Esophagus muscularis mucosa (tissue), 4 donors: ENCODE measurements at regions not wholly inside any gene's neighbourhood (a gene's known extent, or its start where the extent isn't known, plus 50 kb on each side); places are given as distances from the start of the nearest gene placed in this dataset.

Source experiments
- DNase-seq: peaks from one replicate; pipeline ENCODE4 v3.0.0-alpha.2; 2017; ENCODE audit errors: extremely low spot score
- H3K27ac ChIP-seq, 4 donors: fragments of 200-600 bp; sonication (generic); replicated peaks in 1 of 4; 1 replicate in 3 of 4; 2 replicates in 1 of 4; pipeline ENCODE4 v1.5.1; 2016 to 2019; ENCODE audit warnings: mild to moderate bottlenecking in 1 of 4
- H3K27me3 ChIP-seq, 4 donors: fragments of 200-600 bp; sonication (generic); one replicate each; pipeline versions ENCODE4 v1.5.1 to v1.6.0; 2016 to 2019
- H3K36me3 ChIP-seq, 4 donors: fragments of 200-600 bp; sonication (generic); one replicate each; pipeline ENCODE4 v1.5.1; 2016 to 2019
- H3K4me1 ChIP-seq, 4 donors: fragments of 200-600 bp; sonication (generic); one replicate each; pipeline ENCODE4 v1.5.1; 2016 to 2019
- H3K4me3 ChIP-seq, 4 donors: fragments of 200-600 bp; sonication (generic); 1 replicate in 2 of 4; 2 replicates in 2 of 4; pipeline ENCODE4 v1.5.1; 2016 to 2019; ENCODE audit warnings: mild to moderate bottlenecking in 4 of 4, moderate library complexity in 1 of 4
- H3K9me3 ChIP-seq, 4 donors: fragments of 200-600 bp; sonication (generic); 1 replicate in 3 of 4; 2 replicates in 1 of 4; pipeline ENCODE4 v1.5.1; 2016 to 2019
- EP300 ChIP-seq: sonication (generic); formaldehyde crosslinking; IDR thresholded peaks from one replicate; pipeline ENCODE4 v1.6.1; 2017; ENCODE audit warnings: antibody characterized with exemption
- POLR2A ChIP-seq: fragments of 450-650 bp; IDR thresholded peaks from one replicate; pipeline ENCODE4 v1.6.1; 2017; ENCODE audit warnings: antibody characterized with exemption, moderate library complexity, mild to moderate bottlenecking, low read depth
- POLR2AphosphoS5 ChIP-seq, 2 donors: sonication (generic); formaldehyde crosslinking; IDR thresholded peaks; one replicate each; pipeline ENCODE4 v1.6.1; 2017; ENCODE audit warnings: antibody characterized with exemption in 2 of 2
- WGBS: methylation state at CpG from one replicate; pipeline ENCODE4 v1.1.5; 2018; 5-methylcytosine and 5-hydroxymethylcytosine counted together
- intact Hi-C: fragments of 100-400 bp; cut with DNase I; formaldehyde crosslinking; loops from one replicate; pipeline ENCODE4 v1.15.1; 2023
- TF ChIP-seq, protein P1 (sequence below), 3 experiments: fragments of 200-600 bp in 2 of 3; fragments of 450-650 bp in 1 of 3; sonication (generic) in 2 of 3; IDR thresholded peaks; one replicate each; pipeline ENCODE4 v1.5.1; 2017 to 2019; ENCODE audit warnings: antibody characterized with exemption in 3 of 3, mild to moderate bottlenecking in 2 of 3, moderate library complexity in 1 of 3

DNA sequence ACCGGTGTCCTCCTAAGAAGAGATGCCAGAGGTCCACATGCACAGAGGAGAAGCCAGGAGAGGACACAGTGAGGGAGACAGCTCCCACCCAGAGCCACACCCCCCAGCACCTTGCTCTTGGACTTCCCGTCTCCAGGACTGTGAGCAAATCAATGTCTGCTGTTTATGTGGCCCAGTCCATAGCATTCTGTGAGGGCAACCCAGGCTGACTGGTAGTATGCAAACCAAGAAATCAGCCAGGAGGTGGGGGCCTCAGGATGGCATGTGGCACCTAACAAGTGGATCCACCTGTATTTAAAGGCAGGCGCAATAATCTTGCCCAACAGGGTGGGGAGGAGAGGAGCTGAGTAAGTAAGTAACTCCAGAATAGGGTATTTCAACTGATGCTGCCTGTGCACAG is 136.4 kb downstream of the BRD1 start:
- 93% methylated on average over 3 of the region's 3 CpGs for WGBS
- Histone ChIP-seq H3K27me3 (peaks cover 0 to 76% (median 5%) of the 10 kb centered on the region in 4 donors), H3K4me3 (no peak overlapping the region), H3K4me1 (no peaks in the 10 kb centered on the region), H3K36me3 (no peaks in the 10 kb centered on the region), H3K9me3 (peaks cover 0 to 7% (median 0%) of the 10 kb centered on the region in 4 donors), H3K27ac (no peak overlapping the region)
- TF ChIP-seq POLR2AphosphoS5 (IDR thresholded peaks at IDR 0.05) (no peak), POLR2A (no peak), EP300 (no peak)
- TF ChIP-seq, protein P1, sequence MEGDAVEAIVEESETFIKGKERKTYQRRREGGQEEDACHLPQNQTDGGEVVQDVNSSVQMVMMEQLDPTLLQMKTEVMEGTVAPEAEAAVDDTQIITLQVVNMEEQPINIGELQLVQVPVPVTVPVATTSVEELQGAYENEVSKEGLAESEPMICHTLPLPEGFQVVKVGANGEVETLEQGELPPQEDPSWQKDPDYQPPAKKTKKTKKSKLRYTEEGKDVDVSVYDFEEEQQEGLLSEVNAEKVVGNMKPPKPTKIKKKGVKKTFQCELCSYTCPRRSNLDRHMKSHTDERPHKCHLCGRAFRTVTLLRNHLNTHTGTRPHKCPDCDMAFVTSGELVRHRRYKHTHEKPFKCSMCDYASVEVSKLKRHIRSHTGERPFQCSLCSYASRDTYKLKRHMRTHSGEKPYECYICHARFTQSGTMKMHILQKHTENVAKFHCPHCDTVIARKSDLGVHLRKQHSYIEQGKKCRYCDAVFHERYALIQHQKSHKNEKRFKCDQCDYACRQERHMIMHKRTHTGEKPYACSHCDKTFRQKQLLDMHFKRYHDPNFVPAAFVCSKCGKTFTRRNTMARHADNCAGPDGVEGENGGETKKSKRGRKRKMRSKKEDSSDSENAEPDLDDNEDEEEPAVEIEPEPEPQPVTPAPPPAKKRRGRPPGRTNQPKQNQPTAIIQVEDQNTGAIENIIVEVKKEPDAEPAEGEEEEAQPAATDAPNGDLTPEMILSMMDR (IDR thresholded peaks at IDR 0.05), result no peak
- no peak for DNase-seq
- intact Hi-C loops, result no loop called here

DNA sequence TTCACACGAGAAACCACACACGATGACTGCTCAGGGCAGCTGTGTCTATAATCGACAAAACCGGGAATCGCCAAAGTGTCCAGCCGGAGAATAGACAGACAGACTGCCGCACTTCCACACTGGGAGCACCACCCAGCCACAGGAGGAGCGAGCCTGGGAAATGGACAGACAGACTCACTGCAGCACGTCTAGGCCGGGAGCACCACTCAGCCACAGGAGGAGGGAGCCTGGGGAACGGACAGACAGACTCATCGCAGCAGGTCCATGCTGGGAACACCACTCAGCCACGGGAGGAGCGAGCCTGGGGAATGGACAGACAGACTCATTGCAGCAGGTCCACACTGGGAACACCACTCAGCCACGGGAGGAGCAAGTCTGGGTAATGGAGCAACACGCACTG is 137.2 kb downstream of the BRD1 start:
- intact Hi-C loops, result no loop called here
- 73% methylated on average over 16 of the region's 16 CpGs for WGBS
- TF ChIP-seq POLR2A (no peak), EP300 (no peak)

DNA sequence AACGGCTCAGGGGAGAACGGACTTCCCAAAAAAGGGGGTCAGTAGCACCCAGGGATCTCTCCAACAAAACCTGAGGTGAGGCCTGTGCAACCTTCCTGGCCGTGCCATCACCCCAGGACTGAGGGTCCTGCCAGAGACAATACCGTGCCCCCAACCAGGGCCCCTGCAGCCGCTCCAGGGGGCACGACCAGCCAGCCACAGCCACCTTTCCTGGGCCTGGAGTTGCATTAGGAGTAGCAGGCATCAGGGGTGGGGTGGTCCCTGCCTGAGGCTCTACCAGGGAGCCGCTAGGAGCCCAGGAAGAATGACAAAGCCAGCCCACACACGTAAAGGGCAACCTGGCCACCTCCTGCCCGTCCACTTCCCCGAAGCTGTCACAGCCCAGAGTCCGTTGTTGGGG is 137.8 kb downstream of the BRD1 start:
- no peak for DNase-seq
- peaks cover 0 to 90% (median 5%) of the 10 kb centered on the region in 4 donors for H3K27me3 ChIP-seq
- H3K9me3 ChIP-seq, result peaks cover 0 to 7% (median 0%) of the 10 kb centered on the region in 4 donors
- no peaks in the 10 kb centered on the region for H3K36me3 ChIP-seq
- no peak overlapping the region for H3K4me3 ChIP-seq
- H3K4me1 ChIP-seq, result no peaks in the 10 kb centered on the region
- WGBS, result 81% methylated on average over 7 of the region's 11 CpGs
- intact Hi-C loops, result no loop called here
- H3K27ac ChIP-seq, result no peak overlapping the region
- TF ChIP-seq, protein P1 (IDR thresholded peaks at IDR 0.05), result no peak
- TF ChIP-seq EP300 (no peak), POLR2A (no peak), POLR2AphosphoS5 (IDR thresholded peaks at IDR 0.05) (no peak)

More for the DNA sequence above, 137.2 kb downstream of the BRD1 start:
- H3K9me3 ChIP-seq, result peaks cover 0 to 7% (median 0%) of the 10 kb centered on the region in 4 donors
- no peak overlapping the region for H3K27ac ChIP-seq
- no peak for DNase-seq
- peaks cover 0 to 84% (median 5%) of the 10 kb centered on the region in 4 donors for H3K27me3 ChIP-seq
- no peak overlapping the region for H3K4me3 ChIP-seq
- no peaks in the 10 kb centered on the region for H3K4me1 ChIP-seq
- no peaks in the 10 kb centered on the region for H3K36me3 ChIP-seq

DNA sequence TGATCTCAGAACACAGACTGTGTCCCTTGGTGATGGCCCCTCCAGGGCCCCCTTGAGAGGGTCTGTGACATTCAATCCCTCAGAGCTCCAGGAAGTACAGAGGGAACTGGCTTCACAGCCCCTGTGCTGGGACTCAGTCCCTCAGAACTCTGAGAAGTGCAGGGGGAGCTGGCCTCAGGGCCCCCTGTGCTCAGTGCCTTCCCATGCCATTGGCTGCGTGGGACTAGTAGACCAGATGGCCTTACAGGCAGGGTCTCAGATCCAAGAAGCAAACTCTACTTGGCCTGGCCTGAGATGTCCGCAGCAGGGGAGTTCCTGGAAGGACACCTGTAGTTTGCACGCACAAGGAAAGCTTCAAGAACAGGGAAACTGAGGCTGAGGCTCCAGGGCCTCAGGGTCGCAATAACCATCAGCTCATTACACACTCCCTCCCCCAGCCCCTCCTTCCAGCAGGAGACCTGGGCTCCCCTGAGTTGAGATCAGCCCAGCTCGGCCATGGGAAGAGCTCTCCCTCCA is 138.4 kb downstream of the BRD1 start:
- Histone ChIP-seq H3K4me3 (no peak overlapping the region), H3K27ac (no peak overlapping the region), H3K4me1 (no peaks in the 10 kb centered on the region), H3K9me3 (peaks cover 0 to 7% (median 0%) of the 10 kb centered on the region in 4 donors), H3K27me3 (peaks cover 0 to 85% (median 5%) of the 10 kb centered on the region in 4 donors), H3K36me3 (no peaks in the 10 kb centered on the region)
- DNase-seq, result no peak
- TF ChIP-seq, protein P1 (IDR thresholded peaks at IDR 0.05), result no peak
- no peak for TF ChIP-seq EP300
- TF ChIP-seq POLR2A, result no peak
- TF ChIP-seq POLR2AphosphoS5 (IDR thresholded peaks at IDR 0.05), result no peak
- intact Hi-C loops, result no loop called here
- no CpG with 5 or more reads among the region's 5 CpGs for WGBS

DNA sequence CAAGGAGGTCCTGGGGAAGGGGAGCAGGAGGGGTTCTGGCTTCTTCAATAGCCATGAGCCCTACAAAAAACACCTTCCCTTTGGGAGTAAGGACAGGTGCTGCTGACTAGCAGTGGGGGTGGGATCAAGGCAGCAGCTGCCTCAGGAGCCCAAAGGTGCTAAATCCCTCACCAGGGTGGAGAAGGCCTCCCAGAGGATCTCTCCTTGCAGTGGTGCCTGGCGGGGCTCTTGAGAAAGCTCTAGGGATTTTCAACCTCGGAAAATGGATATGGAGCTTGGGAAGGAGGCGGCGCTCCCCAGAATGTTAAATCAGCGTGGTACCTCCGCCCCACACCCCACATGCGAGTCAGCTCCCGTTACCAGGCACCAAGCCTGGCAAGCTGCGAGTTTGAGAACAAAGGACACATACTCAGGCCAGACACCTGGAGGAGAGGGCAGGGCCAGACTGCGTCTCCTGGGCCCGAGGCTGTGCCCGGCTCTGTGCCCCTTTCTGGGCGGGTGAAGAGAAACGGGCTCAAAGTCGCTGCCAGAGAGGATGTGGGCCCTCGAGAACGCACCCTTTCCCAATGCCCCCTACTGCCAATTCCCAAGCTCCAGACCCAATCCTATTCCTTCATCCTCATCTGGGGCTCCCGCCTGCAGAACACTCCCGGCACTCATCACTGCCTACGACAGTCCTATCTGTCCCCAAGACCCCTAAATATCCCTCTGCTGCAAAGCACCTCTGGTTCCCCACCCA is 139.0 kb downstream of the BRD1 start:
- no peak for DNase-seq
- intact Hi-C loops, result no loop called here
- Histone ChIP-seq H3K27me3 (peaks cover 0 to 79% (median 5%) of the 10 kb centered on the region in 4 donors), H3K36me3 (no peaks in the 10 kb centered on the region), H3K4me1 (no peaks in the 10 kb centered on the region), H3K4me3 (no peak overlapping the region), H3K9me3 (peaks cover 0 to 7% (median 0%) of the 10 kb centered on the region in 4 donors), H3K27ac (no peak overlapping the region)
- TF ChIP-seq EP300 (no peak), POLR2AphosphoS5 (IDR thresholded peaks at IDR 0.05) (no peak), POLR2A (no peak)
- TF ChIP-seq, protein P1 (IDR thresholded peaks at IDR 0.05), result no peak
- WGBS, result 85% methylated on average over 18 of the region's 20 CpGs
